HL-60 (cell line): ENCODE measurements at regions not wholly inside any gene's neighbourhood (a gene's known extent, or its start where the extent isn't known, plus 50 kb on each side); places are given as distances from the start of the nearest gene placed in this dataset.

ENCODE experiments used
- DNase-seq, 2 experiments: peaks; one replicate each; pipeline ENCODE4 v3.0.0-alpha.2; 2010 to 2020; ENCODE audit warnings: low read depth in 1 of 2, low spot score in 1 of 2
- H3K27ac ChIP-seq: fragments of 250-450 bp; sonication (Bioruptor Pico); replicated peaks from 2 replicates; pipeline ENCODE4 v1.5.1; 2020; ENCODE audit warnings: mild to moderate bottlenecking, moderate library complexity
- H3K27me3 ChIP-seq: fragments of 250-450 bp; sonication (Bioruptor Pico); 2 replicates; pipeline ENCODE4 v1.5.1; 2021; ENCODE audit warnings: mild to moderate bottlenecking, moderate library complexity; ENCODE audit not compliant: insufficient read depth, poor library complexity, severe bottlenecking
- H3K4me3 ChIP-seq: replicated peaks from 2 replicates; pipeline ENCODE4 v1.5.1; 2011; ENCODE audit warnings: mild to moderate bottlenecking, control low read depth, low read length; ENCODE audit not compliant: insufficient read depth
- CTCF ChIP-seq: IDR thresholded peaks from one replicate; pipeline ENCODE4 v1.5.1; 2011; ENCODE audit warnings: low read length, control low read depth, inconsistent platforms; ENCODE audit not compliant: insufficient read depth
- GABPA ChIP-seq: IDR thresholded peaks from 2 replicates; pipeline ENCODE4 v1.6.1; 2012; ENCODE audit warnings: low read depth
- POLR2AphosphoS5 ChIP-seq: IDR thresholded peaks from 2 replicates; pipeline ENCODE4 v1.6.1; 2012; ENCODE audit warnings: low read depth
- REST ChIP-seq: IDR thresholded peaks from 2 replicates; pipeline ENCODE4 v1.6.1; 2012; ENCODE audit warnings: low read depth; ENCODE audit not compliant: insufficient replicate concordance
- SPI1 ChIP-seq: IDR thresholded peaks from 2 replicates; pipeline ENCODE4 v1.6.1; 2012; ENCODE audit warnings: low read depth, mild to moderate bottlenecking, borderline replicate concordance

GRCh38 chr2:156042895-156043294 lies 289.6 kb downstream of the NR4A2 start:
- no peak overlapping the region for H3K4me3 ChIP-seq
- no peak for TF ChIP-seq POLR2AphosphoS5
- no peak for TF ChIP-seq REST
- TF ChIP-seq CTCF: no peak
- no peak for TF ChIP-seq GABPA
- TF ChIP-seq SPI1: no peak
- H3K27me3 ChIP-seq: no peaks in the 10 kb centered on the region
- DNase-seq: no peak
- H3K27ac ChIP-seq: no peak overlapping the region

- no peaks in the 10 kb centered on the region for H3K27me3 ChIP-seq
- no peak overlapping the region for H3K27ac ChIP-seq
- no peak overlapping the region for H3K4me3 ChIP-seq
- TF ChIP-seq CTCF (no peak), GABPA (no peak), POLR2AphosphoS5 (no peak), SPI1 (no peak), REST (no peak)
- DNase-seq: no peak
Observed at GRCh38 chr2:156038021-156038420, 294.5 kb downstream of the NR4A2 start.

- TF ChIP-seq GABPA (no peak), SPI1 (no peak), REST (no peak), POLR2AphosphoS5 (no peak), CTCF (no peak)
- DNase-seq: no peak
Observed at GRCh38 chr2:156037482-156037881, 295.0 kb downstream of the NR4A2 start.

More at GRCh38 chr2:156037482-156037881, 295.0 kb downstream of the NR4A2 start:
- Histone ChIP-seq H3K4me3 (no peak overlapping the region), H3K27me3 (no peaks in the 10 kb centered on the region), H3K27ac (no peak overlapping the region)
